ENCODE measurements at regions not wholly inside any gene's neighbourhood (a gene's known extent, or its start where the extent isn't known, plus 50 kb on each side); places are given as distances from the start of the nearest gene placed in this dataset.

DNA sequence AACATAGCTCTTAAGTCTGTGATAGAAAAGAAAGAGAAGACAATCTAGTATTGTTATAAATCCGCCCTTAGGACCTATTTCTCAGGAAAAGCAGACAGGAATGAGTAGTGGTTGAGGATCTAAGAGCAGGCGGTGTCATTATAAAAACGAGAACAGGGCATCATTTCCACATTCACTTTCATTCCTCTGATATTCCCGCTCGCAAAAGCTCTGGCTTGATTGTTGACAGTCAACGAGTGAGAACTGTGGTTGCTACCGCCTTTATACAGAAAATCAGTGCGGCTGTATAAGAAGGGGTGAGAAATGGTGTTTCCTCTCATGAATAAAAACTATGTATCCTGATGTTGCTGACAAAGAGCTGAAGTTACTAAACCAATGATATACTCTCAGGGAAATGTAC is 1409.6 kb upstream of the WWC1 start:
- TF ChIP-seq, protein P1, sequence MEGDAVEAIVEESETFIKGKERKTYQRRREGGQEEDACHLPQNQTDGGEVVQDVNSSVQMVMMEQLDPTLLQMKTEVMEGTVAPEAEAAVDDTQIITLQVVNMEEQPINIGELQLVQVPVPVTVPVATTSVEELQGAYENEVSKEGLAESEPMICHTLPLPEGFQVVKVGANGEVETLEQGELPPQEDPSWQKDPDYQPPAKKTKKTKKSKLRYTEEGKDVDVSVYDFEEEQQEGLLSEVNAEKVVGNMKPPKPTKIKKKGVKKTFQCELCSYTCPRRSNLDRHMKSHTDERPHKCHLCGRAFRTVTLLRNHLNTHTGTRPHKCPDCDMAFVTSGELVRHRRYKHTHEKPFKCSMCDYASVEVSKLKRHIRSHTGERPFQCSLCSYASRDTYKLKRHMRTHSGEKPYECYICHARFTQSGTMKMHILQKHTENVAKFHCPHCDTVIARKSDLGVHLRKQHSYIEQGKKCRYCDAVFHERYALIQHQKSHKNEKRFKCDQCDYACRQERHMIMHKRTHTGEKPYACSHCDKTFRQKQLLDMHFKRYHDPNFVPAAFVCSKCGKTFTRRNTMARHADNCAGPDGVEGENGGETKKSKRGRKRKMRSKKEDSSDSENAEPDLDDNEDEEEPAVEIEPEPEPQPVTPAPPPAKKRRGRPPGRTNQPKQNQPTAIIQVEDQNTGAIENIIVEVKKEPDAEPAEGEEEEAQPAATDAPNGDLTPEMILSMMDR (IDR thresholded peaks at IDR 0.05; ENCODE audit: insufficient read depth, low read length, poor library complexity, severe bottlenecking): no peak
- TF ChIP-seq EZH2phosphoT487 (conservative IDR thresholded peaks at IDR 0.05; ENCODE audit: low read length): no peak

Data from SU-DHL-6 (cell line).